WERI-Rb-1 (cell line): ENCODE measurements at regions not wholly inside any gene's neighbourhood (a gene's known extent, or its start where the extent isn't known, plus 50 kb on each side); places are given as distances from the start of the nearest gene placed in this dataset.

Source experiments
- DNase-seq: peaks from one replicate; pipeline ENCODE4 v3.0.0-alpha.2; 2020
- H3K27ac ChIP-seq: fragments of 250-450 bp; sonication (Bioruptor Pico); 2 replicates; pipeline ENCODE4 v1.5.1; 2020; ENCODE audit warnings: mild to moderate bottlenecking, moderate library complexity
- H3K27me3 ChIP-seq: fragments of 250-450 bp; sonication (Bioruptor Pico); 2 replicates; pipeline ENCODE4 v1.5.1; 2021; ENCODE audit warnings: mild to moderate bottlenecking, low read depth, moderate library complexity; ENCODE audit not compliant: insufficient read depth, severe bottlenecking
- H3K36me3 ChIP-seq: fragments of 250-450 bp; sonication (Bioruptor Pico); 2 replicates; pipeline ENCODE4 v1.5.1; 2020; ENCODE audit warnings: mild to moderate bottlenecking, moderate library complexity
- H3K4me3 ChIP-seq: 2 replicates; pipeline ENCODE4 v1.5.1; 2011; ENCODE audit warnings: low read depth, mild to moderate bottlenecking, control low read depth, low read length
- H3K9me3 ChIP-seq: fragments of 250-450 bp; sonication (Bioruptor Pico); 2 replicates; pipeline ENCODE4 v1.5.1; 2021; ENCODE audit warnings: mild to moderate bottlenecking, moderate library complexity; ENCODE audit not compliant: severe bottlenecking
- CTCF ChIP-seq: IDR thresholded peaks from 2 replicates; pipeline ENCODE4 v1.5.1; 2011; ENCODE audit warnings: low read depth, mild to moderate bottlenecking, control low read depth, inconsistent platforms, low read length

GRCh38 chr2:53353135-53354114 lies 414.2 kb upstream of the CHAC2 start:
- Histone ChIP-seq H3K36me3 (no peaks in the 10 kb centered on the region), H3K4me3 (no peak overlapping the region), H3K9me3 (peaks cover 10% of the 10 kb centered on the region), H3K27ac (no peak overlapping the region), H3K27me3 (no peaks in the 10 kb centered on the region)
- TF ChIP-seq CTCF: no peak
- DNase-seq: peak; percentile 32

GRCh38 chr2:53347269-53347668 lies 420.3 kb upstream of the CHAC2 start:
- no peak overlapping the region for H3K27ac ChIP-seq
- no peak for TF ChIP-seq CTCF

GRCh38 chr2:53342248-53342647 lies 425.4 kb upstream of the CHAC2 start:
- TF ChIP-seq CTCF: no peak
- no peaks in the 10 kb centered on the region for H3K9me3 ChIP-seq
- DNase-seq: no peak
- no peak overlapping the region for H3K27ac ChIP-seq
- H3K4me3 ChIP-seq: no peak overlapping the region
- no peaks in the 10 kb centered on the region for H3K27me3 ChIP-seq
- H3K36me3 ChIP-seq: no peaks in the 10 kb centered on the region

More at GRCh38 chr2:53347269-53347668, 420.3 kb upstream of the CHAC2 start:
- H3K9me3 ChIP-seq: no peaks in the 10 kb centered on the region
- H3K27me3 ChIP-seq: no peaks in the 10 kb centered on the region
- no peak for DNase-seq
- no peaks in the 10 kb centered on the region for H3K36me3 ChIP-seq
- no peak overlapping the region for H3K4me3 ChIP-seq

GRCh38 chr2:53334610-53335009 lies 433.0 kb upstream of the CHAC2 start:
- H3K27ac ChIP-seq: no peak overlapping the region
- no peak for TF ChIP-seq CTCF
- DNase-seq: no peak
- H3K4me3 ChIP-seq: no peak overlapping the region
- H3K9me3 ChIP-seq: no peaks in the 10 kb centered on the region
- no peaks in the 10 kb centered on the region for H3K36me3 ChIP-seq
- H3K27me3 ChIP-seq: no peaks in the 10 kb centered on the region

GRCh38 chr2:53331667-53332066 lies 435.9 kb upstream of the CHAC2 start:
- no peaks in the 10 kb centered on the region for H3K9me3 ChIP-seq
- H3K36me3 ChIP-seq: no peaks in the 10 kb centered on the region
- no peak overlapping the region for H3K27ac ChIP-seq
- no peak for DNase-seq
- H3K4me3 ChIP-seq: no peak overlapping the region
- no peak for TF ChIP-seq CTCF
- H3K27me3 ChIP-seq: no peaks in the 10 kb centered on the region

GRCh38 chr2:53317861-53318260 lies 449.7 kb upstream of the CHAC2 start:
- Histone ChIP-seq H3K36me3 (no peaks in the 10 kb centered on the region), H3K4me3 (no peak overlapping the region), H3K9me3 (no peaks in the 10 kb centered on the region), H3K27ac (no peak overlapping the region), H3K27me3 (no peaks in the 10 kb centered on the region)
- TF ChIP-seq CTCF: no peak
- no peak for DNase-seq
